Activated CD4-positive, alpha-beta T cell treated with anti-CD3 and anti-CD28 coated beads for 24 hours (primary cell): ENCODE measurements at regions not wholly inside any gene's neighbourhood (a gene's known extent, or its start where the extent isn't known, plus 50 kb on each side); places are given as distances from the start of the nearest gene placed in this dataset.
"Not testable (repeated sequence)": the region's sequence is repeated elsewhere in the genome, so short reads cannot be mapped to it uniquely, and the experiment has no call there.

Experiments used
- DNase-seq, 2 donors: peaks; one replicate each; pipeline ENCODE4 v3.0.0-alpha.2; 2020; ENCODE audit warnings: low read depth in 2 of 2

- no peak for DNase-seq
These were observed 440.1 kb upstream of the SMIM31 start for GRCh38 chr4:164313853-164314252.

GRCh38 chr4:164318350-164318749 lies 435.6 kb upstream of the SMIM31 start:
- no peak for DNase-seq

GRCh38 chr4:164319688-164320087 lies 434.2 kb upstream of the SMIM31 start:
- no peak for DNase-seq

- no peak for DNase-seq
These were observed 433.1 kb upstream of the SMIM31 start for GRCh38 chr4:164320847-164321246.

- no peak for DNase-seq
These were observed 427.9 kb upstream of the SMIM31 start for GRCh38 chr4:164326056-164326455.

- DNase-seq, result no peak
These were observed 416.5 kb upstream of the SMIM31 start for GRCh38 chr4:164337219-164337944.

- DNase-seq, result no peak
These were observed 410.4 kb upstream of the SMIM31 start for GRCh38 chr4:164343472-164343976.

GRCh38 chr4:164345756-164346155 lies 408.2 kb upstream of the SMIM31 start:
- DNase-seq, result no peak

- no peak for DNase-seq
These were observed 403.9 kb upstream of the SMIM31 start for GRCh38 chr4:164350061-164350460.

GRCh38 chr4:164350716-164351115 lies 403.2 kb upstream of the SMIM31 start:
- DNase-seq, result not testable (repeated sequence)

- no peak for DNase-seq
These were observed 396.0 kb upstream of the SMIM31 start for GRCh38 chr4:164357957-164358356.

GRCh38 chr4:164358400-164358799 lies 395.5 kb upstream of the SMIM31 start:
- DNase-seq, result no peak

- DNase-seq, result no peak
These were observed 394.1 kb upstream of the SMIM31 start for GRCh38 chr4:164359881-164360280.

- no peak for DNase-seq
These were observed 385.0 kb upstream of the SMIM31 start for GRCh38 chr4:164368894-164369293.

- no peak for DNase-seq
These were observed 380.9 kb upstream of the SMIM31 start for GRCh38 chr4:164373021-164373420.

GRCh38 chr4:164377277-164377676 lies 376.7 kb upstream of the SMIM31 start:
- DNase-seq, result no peak

- DNase-seq, result no peak
These were observed 375.6 kb upstream of the SMIM31 start for GRCh38 chr4:164378361-164378760.

GRCh38 chr4:164379694-164380093 lies 374.2 kb upstream of the SMIM31 start:
- no peak for DNase-seq

- DNase-seq, result no peak
These were observed 372.1 kb upstream of the SMIM31 start for GRCh38 chr4:164381859-164382258.

- DNase-seq, result no peak
These were observed 370.9 kb upstream of the SMIM31 start for GRCh38 chr4:164383058-164383357.

GRCh38 chr4:164383358-164384220 lies 370.3 kb upstream of the SMIM31 start:
- DNase-seq, result no peak

GRCh38 chr4:164384416-164384815 lies 369.5 kb upstream of the SMIM31 start:
- no peak for DNase-seq

- DNase-seq, result no peak
These were observed 357.5 kb upstream of the SMIM31 start for GRCh38 chr4:164396439-164396838.
